Brain microvascular endothelial cell (primary cell): ENCODE measurements at regions not wholly inside any gene's neighbourhood (a gene's known extent, or its start where the extent isn't known, plus 50 kb on each side); places are given as distances from the start of the nearest gene placed in this dataset.

ENCODE experiments used
- DNase-seq: peaks from one replicate; pipeline ENCODE4 v3.0.0-alpha.2; 2020
- H3K27ac ChIP-seq: fragments of 250-450 bp; sonication (Bioruptor Pico); 2 replicates; pipeline ENCODE4 v1.5.1; 2020; ENCODE audit warnings: mild to moderate bottlenecking, moderate library complexity
- H3K27me3 ChIP-seq: fragments of 250-450 bp; sonication (Bioruptor Pico); replicated peaks from 2 replicates; pipeline ENCODE4 v1.5.1; 2020; ENCODE audit warnings: mild to moderate bottlenecking
- H3K36me3 ChIP-seq: fragments of 250-450 bp; sonication (Bioruptor Pico); replicated peaks from 2 replicates; pipeline ENCODE4 v1.5.1; 2020; ENCODE audit warnings: mild to moderate bottlenecking
- H3K4me3 ChIP-seq: 2 replicates; pipeline ENCODE4 v1.5.1; 2011; ENCODE audit warnings: low read depth, mild to moderate bottlenecking, control low read depth, low read length, moderate library complexity
- in situ Hi-C: cut with HindIII; loops from 2 replicates; pipeline ENCODE4 v1.10.0; 2017; ENCODE audit warnings: low sequenced_read_pairs, low pct_ligation_motif_present
- TF ChIP-seq, protein P1 (sequence below): IDR thresholded peaks from 2 replicates; pipeline ENCODE4 v1.5.1; 2011; ENCODE audit warnings: low read depth, mild to moderate bottlenecking, moderate library complexity, low read length, control low read depth, inconsistent platforms; ENCODE audit errors: missing control alignments

DNA sequence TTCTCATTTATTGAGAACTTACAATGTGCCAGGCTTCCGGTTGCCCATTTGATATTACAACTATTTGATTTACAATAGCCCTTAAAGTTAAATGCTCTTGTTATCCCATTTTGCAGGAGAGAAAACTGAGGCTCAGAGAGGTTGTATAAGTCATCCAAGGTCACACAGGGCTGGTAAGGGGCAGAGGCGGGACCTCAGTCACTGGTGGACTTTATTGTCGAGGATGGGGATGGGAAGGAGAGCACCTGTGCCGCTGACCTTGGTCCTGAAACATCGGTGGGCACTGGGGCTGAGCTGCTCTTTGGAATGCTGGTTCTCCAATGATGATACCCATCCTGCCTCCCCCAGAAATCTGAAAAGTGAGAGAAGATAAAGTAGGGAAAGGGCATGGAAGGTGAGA is 265.4 kb downstream of the MIAT start:
- no peak for DNase-seq
- in situ Hi-C loops, result no loop called here
- H3K27me3 ChIP-seq, result no peaks in the 10 kb centered on the region
- TF ChIP-seq, protein P1, sequence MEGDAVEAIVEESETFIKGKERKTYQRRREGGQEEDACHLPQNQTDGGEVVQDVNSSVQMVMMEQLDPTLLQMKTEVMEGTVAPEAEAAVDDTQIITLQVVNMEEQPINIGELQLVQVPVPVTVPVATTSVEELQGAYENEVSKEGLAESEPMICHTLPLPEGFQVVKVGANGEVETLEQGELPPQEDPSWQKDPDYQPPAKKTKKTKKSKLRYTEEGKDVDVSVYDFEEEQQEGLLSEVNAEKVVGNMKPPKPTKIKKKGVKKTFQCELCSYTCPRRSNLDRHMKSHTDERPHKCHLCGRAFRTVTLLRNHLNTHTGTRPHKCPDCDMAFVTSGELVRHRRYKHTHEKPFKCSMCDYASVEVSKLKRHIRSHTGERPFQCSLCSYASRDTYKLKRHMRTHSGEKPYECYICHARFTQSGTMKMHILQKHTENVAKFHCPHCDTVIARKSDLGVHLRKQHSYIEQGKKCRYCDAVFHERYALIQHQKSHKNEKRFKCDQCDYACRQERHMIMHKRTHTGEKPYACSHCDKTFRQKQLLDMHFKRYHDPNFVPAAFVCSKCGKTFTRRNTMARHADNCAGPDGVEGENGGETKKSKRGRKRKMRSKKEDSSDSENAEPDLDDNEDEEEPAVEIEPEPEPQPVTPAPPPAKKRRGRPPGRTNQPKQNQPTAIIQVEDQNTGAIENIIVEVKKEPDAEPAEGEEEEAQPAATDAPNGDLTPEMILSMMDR, result no peak
- H3K36me3 ChIP-seq, result no peaks in the 10 kb centered on the region
- H3K4me3 ChIP-seq, result no peak overlapping the region
- H3K27ac ChIP-seq, result no peak overlapping the region

DNA sequence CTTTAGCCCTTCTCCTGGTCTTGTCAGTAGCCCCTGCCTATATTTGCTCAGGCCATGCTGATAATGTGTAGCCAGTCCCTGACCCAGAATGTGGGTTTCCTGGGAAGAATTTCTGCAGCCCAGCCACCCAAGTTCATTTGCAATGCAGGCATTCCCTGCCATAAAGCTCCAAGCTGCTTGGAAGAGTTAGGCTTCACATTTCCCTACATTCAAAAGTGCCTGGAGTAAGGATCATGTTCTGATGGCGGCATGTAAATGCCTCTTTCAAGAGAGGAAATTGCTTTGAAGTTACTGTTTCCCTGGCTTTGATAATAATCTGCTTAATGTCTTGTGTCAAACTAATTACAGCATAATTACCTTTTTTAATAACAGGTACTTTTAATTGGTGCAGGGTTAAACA is 266.1 kb downstream of the MIAT start:
- DNase-seq, result no peak
- TF ChIP-seq, protein P1, result no peak
- Histone ChIP-seq H3K36me3 (no peaks in the 10 kb centered on the region), H3K27ac (no peak overlapping the region), H3K27me3 (no peaks in the 10 kb centered on the region), H3K4me3 (no peak overlapping the region)
- in situ Hi-C loops, result no loop called here

DNA sequence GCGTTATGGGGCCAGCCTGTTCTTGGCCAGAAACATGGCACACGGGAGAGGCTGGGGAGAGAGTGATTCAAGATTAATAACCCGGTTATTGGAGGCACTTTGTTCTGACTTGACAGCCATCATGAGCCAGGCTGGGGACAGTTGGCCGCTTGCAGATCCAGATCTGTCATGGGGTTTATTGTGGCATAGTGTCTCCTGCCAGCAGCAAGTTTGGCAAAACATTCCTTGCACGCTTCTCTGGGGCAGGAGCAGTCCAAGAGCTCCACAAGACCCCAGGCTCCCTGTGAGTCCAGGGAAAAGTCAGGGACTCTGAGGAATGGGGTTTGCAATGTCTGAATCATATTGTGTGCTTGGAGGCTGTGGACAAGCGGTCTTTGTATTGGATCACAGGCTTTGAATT is 270.4 kb downstream of the MIAT start:
- Histone ChIP-seq H3K4me3 (no peak overlapping the region), H3K27me3 (no peaks in the 10 kb centered on the region), H3K27ac (no peak overlapping the region), H3K36me3 (no peaks in the 10 kb centered on the region)
- in situ Hi-C loops, result no loop called here
- TF ChIP-seq, protein P1, result no peak
- no peak for DNase-seq

DNA sequence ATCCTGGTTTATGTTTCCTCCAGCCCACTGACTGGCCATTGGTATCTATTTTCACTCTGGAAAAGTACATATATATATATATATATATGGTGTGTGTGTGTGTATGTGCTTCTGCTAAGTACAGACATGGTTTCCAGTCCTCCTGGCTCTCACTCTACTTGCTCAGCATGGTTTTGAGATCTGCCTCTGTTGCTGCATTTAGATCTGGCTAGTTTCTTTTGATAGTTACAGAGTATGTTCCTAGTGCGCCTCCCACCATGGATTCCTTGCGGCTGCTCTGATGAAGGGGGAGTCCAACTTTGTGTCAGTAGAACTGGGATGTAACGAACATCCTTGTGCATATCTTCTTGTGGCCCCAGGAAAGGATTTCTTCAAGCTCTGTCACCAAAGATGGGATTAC is 274.1 kb downstream of the MIAT start:
- no peak overlapping the region for H3K4me3 ChIP-seq
- H3K27me3 ChIP-seq, result no peaks in the 10 kb centered on the region
- in situ Hi-C loops, result no loop called here
- DNase-seq, result no peak
- no peaks in the 10 kb centered on the region for H3K36me3 ChIP-seq
- TF ChIP-seq, protein P1, result no peak
- no peak overlapping the region for H3K27ac ChIP-seq

DNA sequence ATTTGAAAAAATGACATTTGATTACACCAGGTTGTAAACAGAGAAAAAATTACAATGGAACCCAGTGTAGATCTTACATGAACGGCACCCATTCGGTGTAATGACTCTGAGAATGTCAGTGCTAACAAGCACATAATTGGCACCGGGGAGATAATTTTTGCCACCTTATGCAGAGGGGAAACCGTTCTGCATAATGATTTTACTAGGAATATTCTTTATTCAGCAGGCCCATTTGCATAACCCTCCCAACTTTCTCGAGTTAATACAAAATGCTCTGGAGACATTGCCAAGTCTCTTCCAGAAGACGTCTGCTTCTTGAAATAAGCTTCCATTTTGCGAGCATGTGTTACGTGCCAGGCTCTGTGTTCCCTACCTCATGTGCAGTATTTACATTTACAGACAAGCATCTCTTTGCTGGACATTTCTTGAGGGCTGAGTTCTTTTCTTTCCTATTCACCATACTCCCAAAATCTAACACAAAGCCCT is 275.8 kb downstream of the MIAT start:
- Histone ChIP-seq H3K36me3 (no peaks in the 10 kb centered on the region), H3K27me3 (no peaks in the 10 kb centered on the region), H3K27ac (no peak overlapping the region), H3K4me3 (no peak overlapping the region)
- DNase-seq, result no peak
- TF ChIP-seq, protein P1, result no peak
- in situ Hi-C loops, result no loop called here

DNA sequence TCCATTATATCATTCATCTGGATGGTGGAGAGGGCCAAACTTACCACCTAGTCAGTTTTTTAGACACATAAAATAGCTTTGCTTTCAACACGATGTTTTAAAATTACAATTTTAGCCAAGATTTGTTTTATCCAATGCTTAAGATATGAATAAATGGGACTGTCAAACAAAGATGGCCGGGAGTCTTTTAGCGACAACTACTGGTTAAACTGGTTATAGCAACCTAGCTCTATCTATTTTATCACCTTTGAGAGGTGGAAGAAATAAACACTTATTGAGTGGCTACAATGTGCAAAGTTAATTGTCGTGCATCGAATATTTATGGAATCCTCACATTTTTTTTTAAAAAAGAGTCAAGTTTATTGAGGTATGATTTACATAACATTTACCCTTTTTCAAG is 279.8 kb downstream of the MIAT start:
- Histone ChIP-seq H3K36me3 (no peaks in the 10 kb centered on the region), H3K27me3 (no peaks in the 10 kb centered on the region), H3K27ac (no peak overlapping the region), H3K4me3 (no peak overlapping the region)
- DNase-seq, result no peak
- in situ Hi-C loops, result no loop called here
- TF ChIP-seq, protein P1, result no peak
